Stimulated activated CD8-positive, alpha-beta memory T cell treated with anti-CD3 and anti-CD28 coated beads, Interleukin-12 subunit alpha, Interleukin-12 subunit beta, amount 100 ng/mL, for 4 hours (primary cell): ENCODE measurements at regions not wholly inside any gene's neighbourhood (a gene's known extent, or its start where the extent isn't known, plus 50 kb on each side); places are given as distances from the start of the nearest gene placed in this dataset.

Experiments used
- DNase-seq: peaks from one replicate; pipeline ENCODE4 v3.0.0-alpha.2; 2020; ENCODE audit warnings: low read depth

GRCh38 chr14:75371297-75371696 is 56.5 kb upstream of the JDP2 start:
- no peak for DNase-seq

- no peak for DNase-seq
Observed at GRCh38 chr14:75372260-75372659, 55.6 kb upstream of the JDP2 start.

GRCh38 chr14:75373133-75373532 is 54.7 kb upstream of the JDP2 start:
- no peak for DNase-seq

GRCh38 chr14:75373616-75374015 is 54.2 kb upstream of the JDP2 start:
- no peak for DNase-seq

GRCh38 chr14:75374911-75375310 is 52.9 kb upstream of the JDP2 start:
- no peak for DNase-seq

GRCh38 chr14:75375983-75376382 is 51.8 kb upstream of the JDP2 start:
- DNase-seq, result no peak
